ENCODE measurements at regions not wholly inside any gene's neighbourhood (a gene's known extent, or its start where the extent isn't known, plus 50 kb on each side); places are given as distances from the start of the nearest gene placed in this dataset.

DNA sequence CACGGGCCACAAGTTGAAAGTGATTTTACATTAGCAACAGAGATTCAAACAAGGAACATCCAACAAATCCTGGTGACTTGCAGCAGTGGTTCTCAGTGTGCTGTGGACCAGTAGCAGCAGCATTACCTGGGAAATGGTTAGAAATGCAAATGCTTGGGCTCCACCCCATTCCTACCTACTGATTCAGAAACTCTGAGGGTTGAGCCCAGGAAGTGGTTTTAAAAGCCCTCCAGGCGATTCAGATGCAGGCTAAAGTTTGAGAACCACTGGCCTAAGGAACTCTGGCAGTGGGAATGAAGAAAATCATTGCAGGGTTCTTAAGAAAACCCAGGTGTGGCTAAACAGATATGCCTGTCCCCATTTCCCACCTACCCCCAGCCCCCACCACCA is 398.8 kb downstream of the ENC1 start:
- peaks cover 2% of the 10 kb centered on the region for H3K4me1 Mint-ChIP-seq (ENCODE audit: unreplicated experiment)
- no peaks in the 10 kb centered on the region for H3K36me3 Mint-ChIP-seq (ENCODE audit: low read depth, unreplicated experiment)
- TF ChIP-seq, protein P1, sequence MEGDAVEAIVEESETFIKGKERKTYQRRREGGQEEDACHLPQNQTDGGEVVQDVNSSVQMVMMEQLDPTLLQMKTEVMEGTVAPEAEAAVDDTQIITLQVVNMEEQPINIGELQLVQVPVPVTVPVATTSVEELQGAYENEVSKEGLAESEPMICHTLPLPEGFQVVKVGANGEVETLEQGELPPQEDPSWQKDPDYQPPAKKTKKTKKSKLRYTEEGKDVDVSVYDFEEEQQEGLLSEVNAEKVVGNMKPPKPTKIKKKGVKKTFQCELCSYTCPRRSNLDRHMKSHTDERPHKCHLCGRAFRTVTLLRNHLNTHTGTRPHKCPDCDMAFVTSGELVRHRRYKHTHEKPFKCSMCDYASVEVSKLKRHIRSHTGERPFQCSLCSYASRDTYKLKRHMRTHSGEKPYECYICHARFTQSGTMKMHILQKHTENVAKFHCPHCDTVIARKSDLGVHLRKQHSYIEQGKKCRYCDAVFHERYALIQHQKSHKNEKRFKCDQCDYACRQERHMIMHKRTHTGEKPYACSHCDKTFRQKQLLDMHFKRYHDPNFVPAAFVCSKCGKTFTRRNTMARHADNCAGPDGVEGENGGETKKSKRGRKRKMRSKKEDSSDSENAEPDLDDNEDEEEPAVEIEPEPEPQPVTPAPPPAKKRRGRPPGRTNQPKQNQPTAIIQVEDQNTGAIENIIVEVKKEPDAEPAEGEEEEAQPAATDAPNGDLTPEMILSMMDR (IDR thresholded peaks at IDR 0.05; ENCODE audit: unreplicated experiment), result no peak
- H3K27me3 Mint-ChIP-seq (ENCODE audit: unreplicated experiment), result peaks cover 1% of the 10 kb centered on the region
- H3K9me3 Mint-ChIP-seq (ENCODE audit: unreplicated experiment), result no peaks in the 10 kb centered on the region
- H3K4me3 Mint-ChIP-seq (ENCODE audit: unreplicated experiment), result no peak overlapping the region
- H3K27ac Mint-ChIP-seq (ENCODE audit: unreplicated experiment), result no peak overlapping the region
- no peak for DNase-seq (ENCODE audit: low spot score)

DNA sequence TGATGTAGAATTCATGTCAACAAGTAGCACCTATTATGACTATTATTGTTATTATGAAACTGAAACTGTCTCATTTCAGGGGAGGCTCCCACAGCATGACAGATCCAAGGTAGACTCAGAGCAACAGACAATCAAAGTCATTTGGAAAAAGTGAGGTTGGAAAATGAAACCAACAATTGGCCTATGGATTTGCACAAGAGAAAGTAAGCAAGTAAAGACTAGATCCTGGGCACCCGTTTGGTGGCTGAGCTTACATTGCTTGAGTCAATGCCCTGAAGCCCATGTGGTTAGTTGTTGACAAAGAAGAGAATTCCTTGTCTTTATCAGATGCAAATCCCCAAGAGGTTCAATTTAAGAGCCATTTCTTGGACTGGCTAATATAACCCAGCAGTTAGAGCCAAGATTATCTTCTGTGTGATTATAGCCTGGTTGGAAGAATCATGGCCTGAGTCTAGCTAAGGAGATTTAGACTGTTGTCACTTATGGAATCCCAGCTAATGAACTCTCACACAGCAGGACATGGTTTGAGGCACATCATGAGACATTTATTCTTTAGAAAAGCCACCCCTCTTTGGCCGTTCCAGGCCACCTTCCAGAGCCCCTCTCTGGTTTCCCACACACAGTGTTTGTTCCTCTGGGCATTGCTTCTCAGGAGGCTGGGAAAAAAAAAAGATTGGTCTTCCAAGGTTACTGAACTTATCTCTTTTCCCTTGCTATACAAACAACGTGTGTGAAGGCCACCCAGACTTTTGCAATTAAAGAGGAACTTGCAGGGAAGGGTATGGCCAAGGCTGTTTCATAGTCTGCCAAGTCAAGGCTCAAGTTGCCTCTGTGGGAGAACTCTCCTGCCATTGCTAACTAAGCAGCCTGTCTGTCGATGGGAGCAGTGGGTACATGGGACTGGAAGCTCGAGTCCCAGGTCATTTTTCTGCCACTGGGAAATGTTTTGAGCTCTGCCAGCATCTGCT is 399.5 kb downstream of the ENC1 start:
- H3K36me3 Mint-ChIP-seq (ENCODE audit: low read depth, unreplicated experiment), result no peaks in the 10 kb centered on the region
- no peak for DNase-seq (ENCODE audit: low spot score)
- no peak overlapping the region for H3K27ac Mint-ChIP-seq (ENCODE audit: unreplicated experiment)
- no peaks in the 10 kb centered on the region for H3K9me3 Mint-ChIP-seq (ENCODE audit: unreplicated experiment)
- TF ChIP-seq, protein P1 (IDR thresholded peaks at IDR 0.05; ENCODE audit: unreplicated experiment), result no peak
- H3K27me3 Mint-ChIP-seq (ENCODE audit: unreplicated experiment), result peaks cover 1% of the 10 kb centered on the region
- no peak overlapping the region for H3K4me3 Mint-ChIP-seq (ENCODE audit: unreplicated experiment)
- peaks cover 2% of the 10 kb centered on the region for H3K4me1 Mint-ChIP-seq (ENCODE audit: unreplicated experiment)

DNA sequence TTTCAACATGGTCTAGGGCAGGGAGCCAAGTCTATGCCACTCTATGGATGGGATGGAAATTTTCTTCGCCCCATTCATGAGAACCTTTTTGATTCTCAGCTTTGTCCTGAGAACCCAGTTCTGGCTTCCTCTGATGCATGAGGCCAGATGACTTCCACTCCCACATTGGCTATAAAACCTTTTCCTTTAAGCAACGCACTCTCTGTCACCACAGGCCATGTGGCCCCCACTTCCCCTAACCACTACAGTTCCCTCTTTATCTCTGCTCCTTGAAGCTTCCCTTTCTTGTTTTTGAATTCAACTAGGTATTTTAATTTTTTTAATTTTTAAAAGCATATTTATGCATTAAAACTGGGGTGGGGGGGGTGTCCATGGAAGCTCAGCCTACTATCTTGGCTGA is 401.3 kb downstream of the ENC1 start:
- TF ChIP-seq, protein P1 (IDR thresholded peaks at IDR 0.05; ENCODE audit: unreplicated experiment), result no peak
- H3K27ac Mint-ChIP-seq (ENCODE audit: unreplicated experiment), result no peak overlapping the region
- DNase-seq (ENCODE audit: low spot score), result no peak

DNA sequence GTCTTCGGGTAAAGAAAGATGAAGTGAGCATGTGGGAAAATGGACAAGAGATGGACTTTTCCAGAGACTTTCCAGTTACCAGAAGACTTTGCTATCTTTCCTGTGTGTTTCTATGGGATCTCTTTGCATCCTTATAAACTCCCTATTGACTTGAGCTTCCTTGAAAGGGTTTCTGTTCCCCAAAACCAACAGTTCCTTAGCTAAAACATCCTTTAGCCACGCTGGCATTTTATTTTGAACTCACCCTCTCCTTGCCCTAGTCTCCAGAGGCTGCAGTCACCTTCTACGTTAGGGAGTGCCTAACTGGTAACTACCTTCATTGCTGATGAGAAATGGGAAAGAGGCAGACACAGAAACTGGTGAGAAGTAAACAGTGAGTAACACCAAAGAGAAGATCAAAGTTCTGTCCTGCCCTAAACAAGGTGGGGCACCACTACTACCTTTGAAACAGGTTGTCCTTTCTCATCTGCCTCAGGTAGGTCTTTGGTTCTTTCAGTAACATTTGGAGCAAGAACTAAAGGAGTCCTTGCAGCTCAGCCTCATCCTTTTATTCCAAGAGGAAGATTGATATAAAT is 402.9 kb downstream of the ENC1 start:
- Mint-ChIP-seq H3K4me3 (ENCODE audit: unreplicated experiment) (no peak overlapping the region), H3K27me3 (ENCODE audit: unreplicated experiment) (peaks cover 1% of the 10 kb centered on the region), H3K4me1 (ENCODE audit: unreplicated experiment) (no peaks in the 10 kb centered on the region), H3K9me3 (ENCODE audit: unreplicated experiment) (no peaks in the 10 kb centered on the region), H3K36me3 (ENCODE audit: low read depth, unreplicated experiment) (no peaks in the 10 kb centered on the region), H3K27ac (ENCODE audit: unreplicated experiment) (no peak overlapping the region)
- TF ChIP-seq, protein P1 (IDR thresholded peaks at IDR 0.05; ENCODE audit: unreplicated experiment), result no peak
- no peak for DNase-seq (ENCODE audit: low spot score)

More for the DNA sequence above, 401.3 kb downstream of the ENC1 start:
- Mint-ChIP-seq H3K4me3 (ENCODE audit: unreplicated experiment) (no peak overlapping the region), H3K9me3 (ENCODE audit: unreplicated experiment) (no peaks in the 10 kb centered on the region), H3K27me3 (ENCODE audit: unreplicated experiment) (peaks cover 1% of the 10 kb centered on the region), H3K36me3 (ENCODE audit: low read depth, unreplicated experiment) (no peaks in the 10 kb centered on the region), H3K4me1 (ENCODE audit: unreplicated experiment) (peaks cover 2% of the 10 kb centered on the region)

DNA sequence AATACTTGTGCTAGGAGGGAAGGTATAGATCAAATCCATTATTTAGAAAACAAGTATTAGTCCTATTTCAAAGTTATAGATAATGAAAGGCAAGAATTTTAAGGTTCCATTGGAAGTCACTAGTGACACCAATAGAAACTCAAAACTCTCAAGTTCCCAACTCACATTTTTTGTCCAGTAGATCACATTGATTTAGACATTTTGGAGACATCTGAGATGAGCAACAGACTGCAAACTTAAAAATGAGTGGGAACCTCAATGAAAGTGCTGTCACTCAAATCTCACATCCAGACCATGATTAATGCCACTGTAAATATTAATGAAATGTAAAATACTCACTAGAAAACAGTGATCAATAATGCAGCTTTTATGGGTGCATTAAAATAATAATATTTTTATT is 405.0 kb downstream of the ENC1 start:
- Mint-ChIP-seq H3K27me3 (ENCODE audit: unreplicated experiment) (peaks cover 1% of the 10 kb centered on the region), H3K4me1 (ENCODE audit: unreplicated experiment) (no peaks in the 10 kb centered on the region), H3K9me3 (ENCODE audit: unreplicated experiment) (no peaks in the 10 kb centered on the region), H3K36me3 (ENCODE audit: low read depth, unreplicated experiment) (no peaks in the 10 kb centered on the region), H3K27ac (ENCODE audit: unreplicated experiment) (no peak overlapping the region), H3K4me3 (ENCODE audit: unreplicated experiment) (no peak overlapping the region)
- TF ChIP-seq, protein P1 (IDR thresholded peaks at IDR 0.05; ENCODE audit: unreplicated experiment), result no peak
- no peak for DNase-seq (ENCODE audit: low spot score)

Data from endothelial cell (in vitro differentiated cells).